ENCODE measurements at regions not wholly inside any gene's neighbourhood (a gene's known extent, or its start where the extent isn't known, plus 50 kb on each side); places are given as distances from the start of the nearest gene placed in this dataset.

DNA sequence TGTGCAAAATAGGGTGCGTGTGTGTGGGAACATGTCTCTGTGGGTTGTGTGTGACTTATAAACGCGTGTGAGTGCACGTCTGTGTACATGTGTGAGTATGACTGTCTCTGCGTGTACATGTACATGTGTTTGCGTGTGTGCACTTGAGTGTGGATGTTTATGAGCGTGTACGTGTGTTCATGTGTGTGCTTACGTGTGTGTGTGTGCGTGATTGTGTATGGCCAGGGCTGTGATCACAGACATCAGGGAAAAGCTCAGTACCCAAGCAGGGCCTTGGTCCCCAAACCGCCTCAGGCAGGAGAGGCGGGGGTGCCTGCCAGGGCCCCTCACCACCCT, 326.3 kb upstream of the DIO3 start:
- Histone ChIP-seq H3K9me3 (ENCODE audit: control insufficient read depth in 2 of 2, low read length in 2 of 2) (no peaks in the 10 kb centered on the region), H3K4me1 (ENCODE audit: control insufficient read depth, insufficient read depth, low read length) (peaks cover 5% of the 10 kb centered on the region), H3K27me3 (ENCODE audit: control insufficient read depth in 1 of 2, insufficient read depth in 2 of 2, low read length in 2 of 2) (no peaks in the 10 kb centered on the region), H3K4me3 (ENCODE audit: low read length in 2 of 2) (no peak overlapping the region), H3K36me3 (ENCODE audit: control insufficient read depth in 2 of 2, insufficient read depth in 2 of 2, low read length in 2 of 2) (no peaks in the 10 kb centered on the region), H3K9ac (ENCODE audit: low read length in 2 of 2) (no peak overlapping the region), H3K27ac (ENCODE audit: low read length) (no peak overlapping the region)

GRCh38 chr14:101235335-101236103, 325.8 kb upstream of the DIO3 start:
- H3K36me3 ChIP-seq (ENCODE audit: control insufficient read depth in 2 of 2, insufficient read depth in 2 of 2, low read length in 2 of 2) = no peaks in the 10 kb centered on the region
- peaks cover 0 to 2% of the 10 kb centered on the region in 2 donors for H3K27me3 ChIP-seq (ENCODE audit: control insufficient read depth in 1 of 2, insufficient read depth in 2 of 2, low read length in 2 of 2)
- peaks cover 5% of the 10 kb centered on the region for H3K4me1 ChIP-seq (ENCODE audit: control insufficient read depth, insufficient read depth, low read length)
- peaks cover 0 to 3% of the 10 kb centered on the region in 2 donors for H3K9me3 ChIP-seq (ENCODE audit: control insufficient read depth in 2 of 2, low read length in 2 of 2)
- no peak overlapping the region for H3K4me3 ChIP-seq (ENCODE audit: low read length in 2 of 2)
- H3K9ac ChIP-seq (ENCODE audit: low read length in 2 of 2) = no peak overlapping the region
- no peak overlapping the region for H3K27ac ChIP-seq (ENCODE audit: low read length)

- Histone ChIP-seq H3K4me3 (ENCODE audit: low read length in 2 of 2) (no peak overlapping the region), H3K36me3 (ENCODE audit: control insufficient read depth in 2 of 2, insufficient read depth in 2 of 2, low read length in 2 of 2) (no peaks in the 10 kb centered on the region), H3K4me1 (ENCODE audit: control insufficient read depth, insufficient read depth, low read length) (peaks cover 5% of the 10 kb centered on the region), H3K27me3 (ENCODE audit: control insufficient read depth in 1 of 2, insufficient read depth in 2 of 2, low read length in 2 of 2) (peaks cover under 1 to 2% of the 10 kb centered on the region in 2 donors), H3K9me3 (ENCODE audit: control insufficient read depth in 2 of 2, low read length in 2 of 2) (peaks cover 0 to 3% of the 10 kb centered on the region in 2 donors), H3K27ac (ENCODE audit: low read length) (no peak overlapping the region), H3K9ac (ENCODE audit: low read length in 2 of 2) (no peak overlapping the region)
These were observed 324.6 kb upstream of the DIO3 start for GRCh38 chr14:101236496-101237251.

DNA sequence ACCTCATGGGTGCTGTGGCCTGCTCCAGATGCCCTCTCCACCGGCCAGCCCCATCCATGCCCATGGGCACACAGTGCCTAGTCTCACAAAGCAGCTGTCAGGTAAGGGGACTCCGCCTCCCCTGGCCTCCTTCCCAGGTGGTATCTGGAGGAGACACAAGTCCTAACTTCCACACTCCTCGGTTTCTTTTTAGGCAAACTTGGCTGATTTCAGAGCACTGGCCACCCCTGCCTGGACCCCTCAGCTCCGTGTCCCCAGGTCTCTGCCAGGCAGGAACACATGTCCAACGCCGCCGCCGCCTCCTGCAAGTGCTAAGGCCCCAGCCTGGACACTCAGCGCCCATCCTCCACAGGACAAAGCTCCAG, 324.1 kb upstream of the DIO3 start:
- H3K9ac ChIP-seq (ENCODE audit: low read length in 2 of 2) = no peak overlapping the region
- H3K27ac ChIP-seq (ENCODE audit: low read length) = no peak overlapping the region
- H3K9me3 ChIP-seq (ENCODE audit: control insufficient read depth in 2 of 2, low read length in 2 of 2) = peaks cover 0 to 3% of the 10 kb centered on the region in 2 donors
- no peaks in the 10 kb centered on the region for H3K36me3 ChIP-seq (ENCODE audit: control insufficient read depth in 2 of 2, insufficient read depth in 2 of 2, low read length in 2 of 2)
- peaks cover 2 to 4% of the 10 kb centered on the region in 2 donors for H3K27me3 ChIP-seq (ENCODE audit: control insufficient read depth in 1 of 2, insufficient read depth in 2 of 2, low read length in 2 of 2)
- no peak overlapping the region for H3K4me3 ChIP-seq (ENCODE audit: low read length in 2 of 2)
- H3K4me1 ChIP-seq (ENCODE audit: control insufficient read depth, insufficient read depth, low read length) = peaks cover 5% of the 10 kb centered on the region

DNA sequence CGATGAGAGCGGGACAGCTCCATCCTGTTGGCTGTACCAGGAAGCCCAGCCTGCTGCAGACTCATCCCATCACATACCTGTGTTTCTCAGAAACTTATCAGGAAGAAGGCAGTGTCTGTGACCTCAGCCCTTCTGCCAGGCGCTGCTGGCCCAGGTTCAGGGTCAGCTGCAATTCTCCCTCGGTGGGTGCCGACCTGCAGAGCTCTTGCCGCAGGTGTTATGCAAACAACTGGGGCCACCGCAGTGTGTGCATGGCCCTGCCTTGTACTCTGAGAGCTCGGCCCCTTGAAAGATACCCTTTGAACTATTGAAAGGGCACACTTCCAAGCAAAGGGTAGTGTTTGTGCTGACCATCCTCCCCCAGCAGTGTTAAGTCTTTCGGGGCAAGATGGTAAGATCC, 322.2 kb upstream of the DIO3 start:
- peaks cover 2 to 4% of the 10 kb centered on the region in 2 donors for H3K27me3 ChIP-seq (ENCODE audit: control insufficient read depth in 1 of 2, insufficient read depth in 2 of 2, low read length in 2 of 2)
- peaks cover 0 to 3% of the 10 kb centered on the region in 2 donors for H3K9me3 ChIP-seq (ENCODE audit: control insufficient read depth in 2 of 2, low read length in 2 of 2)
- no peak overlapping the region for H3K4me3 ChIP-seq (ENCODE audit: low read length in 2 of 2)
- H3K36me3 ChIP-seq (ENCODE audit: control insufficient read depth in 2 of 2, insufficient read depth in 2 of 2, low read length in 2 of 2) = no peaks in the 10 kb centered on the region
- no peak overlapping the region for H3K9ac ChIP-seq (ENCODE audit: low read length in 2 of 2)
- no peak overlapping the region for H3K27ac ChIP-seq (ENCODE audit: low read length)
- H3K4me1 ChIP-seq (ENCODE audit: control insufficient read depth, insufficient read depth, low read length) = no peaks in the 10 kb centered on the region

- H3K9ac ChIP-seq (ENCODE audit: low read length in 2 of 2) = no peak overlapping the region
- no peaks in the 10 kb centered on the region for H3K36me3 ChIP-seq (ENCODE audit: control insufficient read depth in 2 of 2, insufficient read depth in 2 of 2, low read length in 2 of 2)
- H3K9me3 ChIP-seq (ENCODE audit: control insufficient read depth in 2 of 2, low read length in 2 of 2) = peaks cover 0 to 3% of the 10 kb centered on the region in 2 donors
- H3K27me3 ChIP-seq (ENCODE audit: control insufficient read depth in 1 of 2, insufficient read depth in 2 of 2, low read length in 2 of 2) = peaks cover 2 to 4% of the 10 kb centered on the region in 2 donors
- H3K27ac ChIP-seq (ENCODE audit: low read length) = no peak overlapping the region
- H3K4me3 ChIP-seq (ENCODE audit: low read length in 2 of 2) = no peak overlapping the region
- H3K4me1 ChIP-seq (ENCODE audit: control insufficient read depth, insufficient read depth, low read length) = no peaks in the 10 kb centered on the region
These were observed 320.1 kb upstream of the DIO3 start for GRCh38 chr14:101241147-101241546.

DNA sequence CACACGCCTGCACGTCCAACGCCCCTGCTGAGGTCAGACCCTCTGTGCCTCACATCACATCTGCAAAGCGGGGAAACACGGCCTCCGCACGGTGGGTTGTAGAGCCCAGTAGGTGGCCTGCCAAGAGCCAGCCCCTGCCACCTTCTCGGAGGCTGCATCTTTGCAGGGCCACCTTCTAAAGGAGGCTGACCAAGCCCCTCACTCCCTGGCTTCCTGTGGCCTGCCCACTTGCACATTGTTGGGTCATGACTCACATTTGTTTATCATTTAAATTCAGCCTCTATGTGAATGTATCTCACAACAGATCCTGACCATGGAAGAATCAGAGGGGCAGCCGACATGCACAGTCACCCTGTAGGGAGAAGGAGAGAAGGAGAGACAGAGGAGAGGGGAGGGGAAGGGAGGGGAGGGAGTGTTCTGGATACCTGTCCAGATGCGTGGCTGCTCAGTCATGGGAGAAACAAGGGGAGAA, 319.5 kb upstream of the DIO3 start:
- Histone ChIP-seq H3K27ac (ENCODE audit: low read length) (no peak overlapping the region), H3K36me3 (ENCODE audit: control insufficient read depth in 2 of 2, insufficient read depth in 2 of 2, low read length in 2 of 2) (no peaks in the 10 kb centered on the region), H3K4me1 (ENCODE audit: control insufficient read depth, insufficient read depth, low read length) (no peaks in the 10 kb centered on the region)

DNA sequence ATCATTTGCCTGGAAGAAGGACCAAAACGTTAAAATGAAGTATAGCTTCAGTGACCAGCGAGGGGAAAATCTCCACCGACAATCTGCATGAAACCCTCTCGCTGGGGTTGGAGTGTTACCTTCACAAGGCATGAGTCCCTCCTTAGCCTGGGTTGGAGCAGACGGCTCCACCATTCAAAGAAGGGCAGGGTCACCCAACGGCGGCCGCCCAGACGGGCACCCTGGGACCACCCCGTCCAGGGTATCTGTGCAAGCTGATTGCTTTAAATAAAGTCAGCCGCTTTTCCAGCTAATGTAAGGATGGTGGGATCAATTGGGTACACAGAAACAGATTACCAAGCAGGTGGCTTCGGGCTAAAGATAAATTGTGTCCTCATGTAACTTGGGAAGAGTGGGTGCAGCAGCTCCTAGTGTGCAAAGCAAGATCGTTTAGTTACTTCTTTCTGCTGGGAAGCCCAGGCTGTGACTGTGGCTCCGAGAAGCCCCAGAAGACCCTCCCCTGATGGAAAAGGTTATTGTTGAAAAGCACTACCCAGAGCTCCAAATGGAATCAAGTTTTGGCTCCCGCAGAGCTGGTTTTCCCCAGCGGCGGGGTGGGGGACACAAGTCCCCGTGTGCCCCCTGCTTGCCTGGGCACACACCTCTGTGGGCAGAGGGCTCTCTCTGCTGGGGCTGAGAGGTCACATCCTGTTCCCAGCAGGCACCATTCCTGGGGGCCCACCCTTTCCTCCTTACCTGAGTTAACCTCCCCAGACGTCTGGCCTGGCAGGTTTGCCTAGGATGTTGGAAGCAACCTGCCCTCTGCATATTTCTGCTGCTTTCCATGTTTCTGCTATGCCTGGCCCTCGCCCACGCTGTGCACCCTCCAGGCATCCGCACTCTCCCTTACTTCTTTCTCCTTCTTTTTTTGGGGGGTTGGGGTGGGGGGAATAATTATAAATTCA, 318.6 kb upstream of the DIO3 start:
- no peaks in the 10 kb centered on the region for H3K36me3 ChIP-seq (ENCODE audit: control insufficient read depth in 2 of 2, insufficient read depth in 2 of 2, low read length in 2 of 2)
- peaks cover 2 to 3% of the 10 kb centered on the region in 2 donors for H3K9me3 ChIP-seq (ENCODE audit: control insufficient read depth in 2 of 2, low read length in 2 of 2)
- peaks cover 4% of the 10 kb centered on the region in 2 donors for H3K27me3 ChIP-seq (ENCODE audit: control insufficient read depth in 1 of 2, insufficient read depth in 2 of 2, low read length in 2 of 2)
- no peak overlapping the region for H3K9ac ChIP-seq (ENCODE audit: low read length in 2 of 2)
- H3K4me3 ChIP-seq (ENCODE audit: low read length in 2 of 2) = no peak overlapping the region
- no peaks in the 10 kb centered on the region for H3K4me1 ChIP-seq (ENCODE audit: control insufficient read depth, insufficient read depth, low read length)
- no peak overlapping the region for H3K27ac ChIP-seq (ENCODE audit: low read length)

More for the DNA sequence above, 319.5 kb upstream of the DIO3 start:
- Histone ChIP-seq H3K9me3 (ENCODE audit: control insufficient read depth in 2 of 2, low read length in 2 of 2) (peaks cover 0 to 3% of the 10 kb centered on the region in 2 donors), H3K9ac (ENCODE audit: low read length in 2 of 2) (no peak overlapping the region), H3K27me3 (ENCODE audit: control insufficient read depth in 1 of 2, insufficient read depth in 2 of 2, low read length in 2 of 2) (peaks cover 2 to 4% of the 10 kb centered on the region in 2 donors), H3K4me3 (ENCODE audit: low read length in 2 of 2) (no peak overlapping the region)

GRCh38 chr14:101243587-101244338, 317.5 kb upstream of the DIO3 start:
- H3K9me3 ChIP-seq (ENCODE audit: control insufficient read depth in 2 of 2, low read length in 2 of 2) = peaks cover 3% of the 10 kb centered on the region in 2 donors
- H3K9ac ChIP-seq (ENCODE audit: low read length in 2 of 2) = no peak overlapping the region
- no peaks in the 10 kb centered on the region for H3K4me1 ChIP-seq (ENCODE audit: control insufficient read depth, insufficient read depth, low read length)
- H3K4me3 ChIP-seq (ENCODE audit: low read length in 2 of 2) = no peak overlapping the region
- H3K27ac ChIP-seq (ENCODE audit: low read length) = no peak overlapping the region
- H3K36me3 ChIP-seq (ENCODE audit: control insufficient read depth in 2 of 2, insufficient read depth in 2 of 2, low read length in 2 of 2) = no peaks in the 10 kb centered on the region
- peaks cover 4% of the 10 kb centered on the region in 2 donors for H3K27me3 ChIP-seq (ENCODE audit: control insufficient read depth in 1 of 2, insufficient read depth in 2 of 2, low read length in 2 of 2)

All from stomach smooth muscle (tissue), 2 donors.